GM18511 (cell line): ENCODE measurements at regions not wholly inside any gene's neighbourhood (a gene's known extent, or its start where the extent isn't known, plus 50 kb on each side); places are given as distances from the start of the nearest gene placed in this dataset.

Experiments used
- ATAC-seq: cut with Tn5 transposase; IDR thresholded peaks from one replicate; pipeline ENCODE4 v1.9.1; 2021; ENCODE audit warnings: mild to moderate bottlenecking, moderate library complexity; ENCODE audit not compliant: unreplicated experiment

GRCh38 chr6:105799056-105799455, 287.1 kb upstream of the PRDM1 start:
- no peak for ATAC-seq

GRCh38 chr6:105797983-105798453, 288.1 kb upstream of the PRDM1 start:
- no peak for ATAC-seq

- ATAC-seq = no peak
Observed at GRCh38 chr6:105797286-105797979, 288.7 kb upstream of the PRDM1 start.

GRCh38 chr6:105795913-105796517, 290.1 kb upstream of the PRDM1 start:
- ATAC-seq = no peak

GRCh38 chr6:105795366-105795765, 290.8 kb upstream of the PRDM1 start:
- ATAC-seq = no peak

- peak; percentile 58 for ATAC-seq
Observed at GRCh38 chr6:105794870-105795269, 291.3 kb upstream of the PRDM1 start.

- ATAC-seq = no peak
Observed at GRCh38 chr6:105794239-105794638, 291.9 kb upstream of the PRDM1 start.

- peak; percentile 42 for ATAC-seq
Observed at GRCh38 chr6:105793130-105793529, 293.0 kb upstream of the PRDM1 start.

GRCh38 chr6:105791583-105792318, 294.4 kb upstream of the PRDM1 start:
- peak; percentile 39 for ATAC-seq

GRCh38 chr6:105791179-105791578, 295.0 kb upstream of the PRDM1 start:
- ATAC-seq = peak; percentile 1

- ATAC-seq = no peak
Observed at GRCh38 chr6:105790635-105791034, 295.5 kb upstream of the PRDM1 start.

- ATAC-seq = no peak
Observed at GRCh38 chr6:105789935-105790334, 296.2 kb upstream of the PRDM1 start.

GRCh38 chr6:105787747-105788146, 298.4 kb upstream of the PRDM1 start:
- no peak for ATAC-seq

- peak; percentile 70 for ATAC-seq
Observed at GRCh38 chr6:105786890-105787655, 299.1 kb upstream of the PRDM1 start.

GRCh38 chr6:105786449-105786848, 299.7 kb upstream of the PRDM1 start:
- no peak for ATAC-seq

GRCh38 chr6:105785066-105785811, 300.9 kb upstream of the PRDM1 start:
- ATAC-seq = peak; percentile 32

GRCh38 chr6:105784179-105784578, 302.0 kb upstream of the PRDM1 start:
- ATAC-seq = no peak

- ATAC-seq = no peak
Observed at GRCh38 chr6:105783333-105783935, 302.7 kb upstream of the PRDM1 start.

GRCh38 chr6:105781915-105782314, 304.2 kb upstream of the PRDM1 start:
- ATAC-seq = no peak

GRCh38 chr6:105781248-105781647, 304.9 kb upstream of the PRDM1 start:
- no peak for ATAC-seq
